LNCaP clone FGC (cell line): ENCODE measurements at regions not wholly inside any gene's neighbourhood (a gene's known extent, or its start where the extent isn't known, plus 50 kb on each side); places are given as distances from the start of the nearest gene placed in this dataset.

Experiments
- DNase-seq: peaks from one replicate; pipeline ENCODE4 v3.0.0-alpha.2; 2011; ENCODE audit warnings: low read depth
- H3K4me3 ChIP-seq: 2 replicates; pipeline ENCODE4 v1.5.1; 2011; ENCODE audit warnings: mild to moderate bottlenecking, low read depth, low read length, control low read depth
- CTCF ChIP-seq: IDR thresholded peaks from 2 replicates; pipeline ENCODE4 v1.5.1; 2012; ENCODE audit warnings: mild to moderate bottlenecking; ENCODE audit not compliant: control insufficient read depth, insufficient read depth; ENCODE audit errors: extremely low read depth

- no peak overlapping the region for H3K4me3 ChIP-seq
- TF ChIP-seq CTCF, result no peak
- no peak for DNase-seq
These were observed 236.0 kb downstream of the GLRX3 start for GRCh38 chr10:130372222-130372621.

DNA sequence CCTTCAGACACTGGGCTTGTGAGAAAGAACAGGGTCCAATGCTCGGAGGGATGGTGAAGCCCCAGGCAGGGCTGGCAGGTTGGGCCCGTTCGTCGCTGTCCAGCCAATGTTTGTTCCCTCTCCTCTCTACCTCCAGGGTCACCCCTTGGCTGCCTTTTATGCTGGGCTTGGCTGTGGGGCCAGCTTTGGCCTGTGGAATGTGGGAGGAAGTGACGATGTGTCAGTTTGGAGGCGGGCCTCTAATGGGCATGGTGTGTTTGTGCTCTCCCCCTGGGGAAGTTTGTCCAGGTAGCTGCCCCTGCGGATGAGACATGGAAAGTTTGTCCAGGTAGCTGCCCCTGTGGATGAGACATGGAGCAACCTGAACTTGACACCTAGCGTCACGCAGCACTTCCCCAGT lies 236.7 kb downstream of the GLRX3 start:
- TF ChIP-seq CTCF, result no peak
- no peak overlapping the region for H3K4me3 ChIP-seq

DNA sequence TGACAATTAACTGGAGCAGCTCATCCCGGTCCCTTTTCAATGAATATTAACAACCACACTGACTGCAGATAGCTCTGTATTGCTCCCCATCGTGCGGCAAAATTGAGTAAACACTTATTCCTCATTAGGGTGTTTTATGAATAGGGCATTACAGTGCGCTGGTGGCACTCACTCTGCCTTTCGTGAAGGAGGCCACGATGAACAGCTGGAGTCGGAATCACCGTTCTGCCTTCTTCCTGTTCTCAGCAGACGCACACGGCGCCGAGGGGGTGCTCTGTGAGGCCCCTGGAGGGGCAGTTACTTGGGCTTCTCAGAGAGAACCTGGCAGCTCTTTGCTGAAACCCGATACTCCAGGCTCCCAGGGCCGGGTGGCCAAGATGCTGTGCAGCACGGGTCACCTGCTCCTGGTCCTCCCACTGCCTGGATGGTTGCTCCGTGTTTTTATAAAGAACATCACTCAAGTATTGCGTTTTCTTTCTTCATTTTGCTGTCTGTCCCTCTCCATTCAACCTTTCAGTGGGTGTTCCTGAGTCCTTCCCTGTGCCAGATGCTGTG lies 241.9 kb downstream of the GLRX3 start:
- H3K4me3 ChIP-seq, result no peak overlapping the region
- TF ChIP-seq CTCF, result no peak
- no peak for DNase-seq

More for the DNA sequence above, 236.7 kb downstream of the GLRX3 start:
- no peak for DNase-seq

- no peak overlapping the region for H3K4me3 ChIP-seq
- DNase-seq, result no peak
- no peak for TF ChIP-seq CTCF
These were observed 242.6 kb downstream of the GLRX3 start for GRCh38 chr10:130378556-130379400.

- DNase-seq, result no peak
- no peak for TF ChIP-seq CTCF
- H3K4me3 ChIP-seq, result no peak overlapping the region
These were observed 243.9 kb downstream of the GLRX3 start for GRCh38 chr10:130380056-130380455.

- DNase-seq, result no peak
- TF ChIP-seq CTCF, result no peak
- no peak overlapping the region for H3K4me3 ChIP-seq
These were observed 245.8 kb downstream of the GLRX3 start for GRCh38 chr10:130382031-130382430.
